Neuronal stem cell (in vitro differentiated cells): ENCODE measurements at regions not wholly inside any gene's neighbourhood (a gene's known extent, or its start where the extent isn't known, plus 50 kb on each side); places are given as distances from the start of the nearest gene placed in this dataset.
A peak's percentile ranks its signal among the peaks of the same experiment; 100 is the strongest.
"Not testable (repeated sequence)": the region's sequence is repeated elsewhere in the genome, so short reads cannot be mapped to it uniquely, and the experiment has no call there.

Experiments used
- DNase-seq: peaks from one replicate; pipeline ENCODE4 v3.0.0-alpha.2; 2013; ENCODE audit warnings: low spot score
- H2AFZ ChIP-seq: one replicate; pipeline ENCODE4 v1.6.1; 2013; ENCODE audit warnings: mild to moderate bottlenecking, low read length, inconsistent platforms
- H2AK5ac ChIP-seq: 2 replicates; pipeline ENCODE4 v1.6.1; 2013; ENCODE audit warnings: low read depth, mild to moderate bottlenecking, inconsistent platforms, low read length, moderate library complexity, mixed read lengths
- H2BK120ac ChIP-seq: 2 replicates; pipeline ENCODE4 v1.6.1; 2013; ENCODE audit warnings: low read depth, mild to moderate bottlenecking, inconsistent platforms, low read length, moderate library complexity, mixed read lengths
- H2BK12ac ChIP-seq: one replicate; pipeline ENCODE4 v1.6.1; 2013; ENCODE audit warnings: low read length, inconsistent platforms
- H2BK15ac ChIP-seq: 2 replicates; pipeline ENCODE4 v1.6.1; 2013; ENCODE audit warnings: mild to moderate bottlenecking, low read length, inconsistent platforms, mixed read lengths
- H2BK5ac ChIP-seq: one replicate; pipeline ENCODE4 v1.6.1; 2013; ENCODE audit warnings: inconsistent platforms, mild to moderate bottlenecking, low read length, moderate library complexity
- H3K14ac ChIP-seq: one replicate; pipeline ENCODE4 v1.6.1; 2013; ENCODE audit warnings: low read length, inconsistent platforms
- H3K18ac ChIP-seq: 2 replicates; pipeline ENCODE4 v1.6.1; 2013; ENCODE audit warnings: low read length, inconsistent platforms
- H3K23ac ChIP-seq: 2 replicates; pipeline ENCODE4 v1.6.1; 2013; ENCODE audit warnings: low read depth, mild to moderate bottlenecking, mixed read lengths, low read length, inconsistent platforms; ENCODE audit not compliant: poor library complexity
- H3K27ac ChIP-seq: replicated peaks from 3 replicates; pipeline ENCODE4 v1.5.1; 2013; ENCODE audit warnings: low read length, inconsistent platforms
- H3K27me3 ChIP-seq, 3 experiments: 2 replicates each; pipeline ENCODE4 v1.6.1; 2013; ENCODE audit warnings: low read length in 3 of 3, mild to moderate bottlenecking in 2 of 3, inconsistent platforms in 1 of 3, low read depth in 1 of 3, mixed read lengths in 1 of 3, moderate library complexity in 1 of 3; ENCODE audit not compliant: control insufficient read depth in 3 of 3, insufficient read depth in 3 of 3
- H3K36me3 ChIP-seq, 2 donors: replicated peaks in 1 of 2; 2 replicates each; pipeline ENCODE4 v1.6.1; 2013; ENCODE audit warnings: low read length in 2 of 2; ENCODE audit not compliant: control insufficient read depth in 2 of 2, insufficient read depth in 2 of 2
- H3K4ac ChIP-seq: 2 replicates; pipeline ENCODE4 v1.6.1; 2013; ENCODE audit warnings: inconsistent platforms, mild to moderate bottlenecking, low read length, moderate library complexity
- H3K4me1 ChIP-seq, 2 donors: 1 replicate in 1 of 2; 2 replicates in 1 of 2; pipeline ENCODE4 v1.6.1; 2013; ENCODE audit warnings: low read length in 2 of 2, low read depth in 1 of 2; ENCODE audit not compliant: control insufficient read depth in 2 of 2, insufficient read depth in 1 of 2
- H3K4me2 ChIP-seq: one replicate; pipeline ENCODE4 v1.6.1; 2013; ENCODE audit warnings: mild to moderate bottlenecking, low read length, inconsistent platforms; ENCODE audit not compliant: insufficient read depth, poor library complexity, severe bottlenecking
- H3K4me3 ChIP-seq, 2 donors: 2 replicates each; pipeline ENCODE4 v1.5.1; 2013; ENCODE audit warnings: low read length in 2 of 2, mild to moderate bottlenecking in 2 of 2, inconsistent platforms in 1 of 2, moderate library complexity in 1 of 2
- H3K79me1 ChIP-seq: one replicate; pipeline ENCODE4 v1.6.1; 2013; ENCODE audit warnings: low read depth, mild to moderate bottlenecking, inconsistent platforms, low read length, moderate library complexity
- H3K9ac ChIP-seq: one replicate; pipeline ENCODE4 v1.6.1; 2013; ENCODE audit warnings: mild to moderate bottlenecking, low read depth, low read length, inconsistent platforms; ENCODE audit not compliant: poor library complexity
- H3K9me3 ChIP-seq, 2 donors: replicated peaks in 1 of 2; 2 replicates each; pipeline versions ENCODE3 to v1.6.1; 2013; ENCODE audit warnings: low read length in 2 of 2, mild to moderate bottlenecking in 2 of 2, inconsistent platforms in 1 of 2, low read depth in 1 of 2, mixed read lengths in 1 of 2, moderate library complexity in 1 of 2; ENCODE audit not compliant: control insufficient read depth in 2 of 2, insufficient read depth in 1 of 2
- H4K8ac ChIP-seq: one replicate; pipeline ENCODE4 v1.6.1; 2013; ENCODE audit warnings: low read depth, mild to moderate bottlenecking, inconsistent platforms, low read length, moderate library complexity
- H4K91ac ChIP-seq: one replicate; pipeline ENCODE4 v1.6.1; 2013; ENCODE audit warnings: low read length, low read depth, mild to moderate bottlenecking, inconsistent platforms; ENCODE audit not compliant: poor library complexity
- WGBS, 2 donors: extraction: QIAGEN DNeasy Blood & Tissue Kit; methylation state at CpG; one replicate each; pipeline ENCODE4 v1.1.7; 2013; ENCODE audit warnings: missing lambda C conversion rate in 2 of 2, mixed read lengths in 1 of 2; ENCODE audit not compliant: insufficient read length in 2 of 2, insufficient replicate concordance in 1 of 2; ENCODE audit errors: extremely low coverage in 2 of 2; 5-methylcytosine and 5-hydroxymethylcytosine counted together

DNA sequence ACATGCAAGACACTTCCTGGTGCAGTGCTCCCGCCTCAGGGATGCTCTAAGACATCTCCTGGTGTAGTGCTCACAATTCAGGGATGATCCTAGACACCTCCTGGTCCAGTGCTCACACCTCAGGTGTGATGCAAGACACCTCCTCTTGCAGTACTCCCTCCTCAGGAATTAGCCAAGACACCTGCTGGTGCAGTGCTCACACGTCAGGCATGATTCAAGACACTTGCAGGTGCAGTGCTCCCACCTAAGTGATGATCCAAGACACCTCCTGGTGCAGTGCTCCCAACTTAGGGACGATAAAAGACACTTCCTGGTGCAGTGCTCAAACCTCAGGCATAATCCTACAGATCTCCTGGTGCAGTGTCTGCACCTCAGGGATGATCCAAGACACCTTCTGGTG is 117.0 kb downstream of the ASB1 start:
- H2BK12ac ChIP-seq, H3K27ac ChIP-seq, H3K9me3 ChIP-seq, H4K8ac ChIP-seq, H3K4ac ChIP-seq, H3K18ac ChIP-seq, H2BK120ac ChIP-seq, H3K36me3 ChIP-seq, H3K79me1 ChIP-seq, H3K4me1 ChIP-seq, H4K91ac ChIP-seq, H3K23ac ChIP-seq, H2AFZ ChIP-seq, H2BK15ac ChIP-seq, H2AK5ac ChIP-seq, H2BK5ac ChIP-seq, H3K27me3 ChIP-seq, H3K4me2 ChIP-seq, H3K9ac ChIP-seq, H3K14ac ChIP-seq, DNase-seq: not testable (repeated sequence)
- WGBS, 2 donors = no CpG with 5 or more reads among the region's 3 CpGs
- peak overlapping the region in 1 of 2 donors; percentile 47 for H3K4me3 ChIP-seq

DNA sequence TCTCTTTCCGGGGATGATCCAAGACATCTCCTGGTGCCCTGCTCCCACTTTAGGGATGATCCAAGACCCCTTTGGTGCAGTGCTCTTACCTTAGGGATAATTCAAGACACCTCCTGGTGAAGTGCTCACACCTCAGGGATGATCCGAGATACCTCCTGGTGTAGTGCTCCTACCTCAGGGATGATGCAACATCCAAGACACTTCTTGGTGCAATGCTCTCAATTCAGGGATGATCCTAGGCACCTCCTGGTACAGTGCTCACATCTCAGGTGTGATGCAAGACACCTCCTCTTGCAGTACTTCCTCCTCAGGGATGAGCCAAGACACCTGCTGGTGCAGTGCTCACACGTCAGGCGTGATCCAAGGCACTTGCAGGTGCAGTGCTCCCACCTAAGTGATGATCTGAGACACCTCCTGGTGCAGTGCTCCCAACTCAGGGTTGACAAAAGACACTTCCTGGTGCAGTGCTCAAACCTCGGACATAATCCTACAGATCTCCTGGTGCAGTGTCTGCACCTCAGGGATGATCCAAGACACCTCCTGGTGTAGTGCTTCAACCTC is 122.3 kb downstream of the ASB1 start:
- Histone ChIP-seq H2BK15ac (no peak overlapping the region), H2AK5ac (no peak overlapping the region), H3K36me3 (no peaks in the 10 kb centered on the region), H3K9me3 (peaks cover 0 to 2% of the 10 kb centered on the region in 2 donors), H3K18ac (no peak overlapping the region), H4K91ac (no peak overlapping the region), H2BK5ac (no peak overlapping the region), H3K4me3 (no peak overlapping the region), H2AFZ (no peak overlapping the region), H2BK120ac (no peak overlapping the region), H3K4ac (no peak overlapping the region), H3K9ac (no peak overlapping the region), H3K23ac (no peak overlapping the region), H3K4me1 (no peaks in the 10 kb centered on the region), H3K27ac (no peak overlapping the region), H2BK12ac (no peak overlapping the region), H3K27me3 (no peaks in the 10 kb centered on the region), H3K14ac (no peak overlapping the region), H3K4me2 (no peak overlapping the region), H3K79me1 (no peaks in the 10 kb centered on the region), H4K8ac (no peak overlapping the region)
- no CpG with 5 or more reads among the region's 5 CpGs for WGBS, 2 donors
- no peak for DNase-seq

DNA sequence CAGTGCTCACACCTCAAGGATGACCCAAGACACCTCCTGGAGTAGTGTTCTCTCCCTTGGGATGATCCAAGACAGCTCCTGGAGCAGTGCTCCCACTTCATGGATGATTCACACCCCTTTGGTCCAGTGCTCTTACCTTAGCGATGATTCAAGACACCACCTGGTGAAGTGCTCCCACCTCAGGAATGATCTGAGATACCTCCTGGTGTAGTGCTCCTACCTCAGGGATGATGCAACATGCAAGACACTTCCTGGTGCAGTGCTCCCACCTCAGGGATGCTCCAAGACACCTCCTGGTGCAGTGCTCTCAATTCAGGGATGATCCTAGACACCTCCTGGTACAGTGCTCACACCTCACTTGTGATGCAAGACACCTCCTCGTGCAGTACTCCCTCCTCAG is 123.1 kb downstream of the ASB1 start:
- H2BK5ac ChIP-seq = no peak overlapping the region
- H3K4me3 ChIP-seq = no peak overlapping the region
- H3K79me1 ChIP-seq = no peaks in the 10 kb centered on the region
- peaks cover 0 to 2% of the 10 kb centered on the region in 2 donors for H3K9me3 ChIP-seq
- H4K91ac ChIP-seq = no peak overlapping the region
- H3K36me3 ChIP-seq = no peaks in the 10 kb centered on the region
- no peak overlapping the region for H3K4me2 ChIP-seq
- WGBS, 2 donors = no CpG with 5 or more reads among the region's 2 CpGs
- H4K8ac ChIP-seq = no peak overlapping the region
- peaks cover 0 to 3% of the 10 kb centered on the region in 2 donors for H3K4me1 ChIP-seq
- no peak overlapping the region for H2BK15ac ChIP-seq
- H3K23ac ChIP-seq = no peak overlapping the region
- no peak overlapping the region for H3K9ac ChIP-seq
- H3K27ac ChIP-seq = no peak overlapping the region
- no peak overlapping the region for H2AFZ ChIP-seq
- H3K14ac ChIP-seq = no peak overlapping the region
- no peak overlapping the region for H3K18ac ChIP-seq
- no peak overlapping the region for H3K4ac ChIP-seq
- H3K27me3 ChIP-seq = no peaks in the 10 kb centered on the region
- no peak overlapping the region for H2AK5ac ChIP-seq
- no peak for DNase-seq
- no peak overlapping the region for H2BK12ac ChIP-seq
- no peak overlapping the region for H2BK120ac ChIP-seq

DNA sequence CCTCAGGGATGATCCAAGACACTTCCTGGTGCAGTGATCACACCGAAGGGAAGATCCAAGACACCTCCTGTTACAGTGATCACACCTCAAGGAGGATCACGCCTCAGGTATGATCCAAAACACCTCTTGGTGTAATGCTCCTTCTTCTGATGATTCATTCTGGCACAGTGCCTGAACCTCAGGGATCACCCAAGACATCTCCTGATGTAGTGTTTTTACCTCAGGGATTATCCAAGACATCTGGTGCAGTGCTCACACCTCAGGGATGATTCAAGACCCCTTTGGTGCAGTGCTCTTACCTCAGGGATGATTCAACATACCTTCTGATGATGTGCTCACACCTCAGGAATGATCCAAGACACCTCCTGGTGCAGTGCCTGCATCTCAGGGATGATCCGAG is 124.4 kb downstream of the ASB1 start:
- Histone ChIP-seq H2AK5ac (no peak overlapping the region), H3K23ac (no peak overlapping the region), H3K27ac (no peak overlapping the region), H3K4me2 (no peak overlapping the region), H3K36me3 (no peaks in the 10 kb centered on the region), H3K4ac (no peak overlapping the region), H3K18ac (no peak overlapping the region), H3K9ac (no peak overlapping the region), H3K14ac (no peak overlapping the region), H3K27me3 (peaks cover 0 to 4% (median 0%) of the 10 kb centered on the region in 3 experiments), H2BK15ac (no peak overlapping the region), H3K79me1 (no peaks in the 10 kb centered on the region), H4K8ac (no peak overlapping the region), H2BK5ac (no peak overlapping the region), H3K9me3 (peaks cover 0 to 4% of the 10 kb centered on the region in 2 donors), H3K4me1 (peaks cover 0 to 5% of the 10 kb centered on the region in 2 donors), H2AFZ (no peak overlapping the region), H3K4me3 (no peak overlapping the region), H2BK12ac (no peak overlapping the region), H4K91ac (no peak overlapping the region), H2BK120ac (no peak overlapping the region)
- no CpG with 5 or more reads among the region's 3 CpGs for WGBS, 2 donors
- no peak for DNase-seq
